ENCODE measurements at regions not wholly inside any gene's neighbourhood (a gene's known extent, or its start where the extent isn't known, plus 50 kb on each side); places are given as distances from the start of the nearest gene placed in this dataset.

DNA sequence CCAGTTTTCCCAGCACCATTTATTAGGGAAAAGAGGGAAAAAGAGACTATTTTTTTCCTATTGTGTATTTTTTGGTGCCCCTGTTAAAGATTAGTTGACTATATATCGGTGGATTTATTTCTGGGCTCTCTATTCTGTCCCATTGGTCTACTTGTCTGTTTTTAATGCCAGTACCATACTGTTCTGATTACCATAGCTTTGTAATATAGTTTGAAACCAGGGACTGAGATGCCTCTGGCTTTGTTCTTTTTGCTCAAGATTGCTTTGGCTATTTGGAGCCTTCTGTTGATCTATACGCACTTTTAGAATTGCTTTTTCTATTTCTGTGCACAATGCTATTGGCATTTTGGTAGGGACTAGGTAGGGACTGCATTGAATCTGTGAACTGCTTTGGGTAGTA, 151.7 kb downstream of the ADCYAP1 start:
- H3F3A ChIP-seq (replicated peaks; ENCODE audit: insufficient read depth): no peaks in the 10 kb centered on the region
- DNase-seq: no peak
- CTCF ChIA-PET: no interaction called here
- WGBS (ENCODE audit: low lambda C conversion rate): 4% methylated on average over 2 of the region's 2 CpGs
- no peaks in the 10 kb centered on the region for H3K4me1 ChIP-seq (ENCODE audit: control insufficient read depth in 1 of 2, insufficient read depth in 2 of 2, low read depth in 1 of 2, low read length in 1 of 2)
- no peak overlapping the region for H3K4me3 ChIP-seq (ENCODE audit: low read depth in 2 of 2, low read length in 1 of 2)
- no peaks in the 10 kb centered on the region for H3K36me3 ChIP-seq (replicated peaks in 1 of 2; ENCODE audit: control insufficient read depth in 1 of 2, insufficient read depth in 2 of 2, low read length in 1 of 2)
- H3K9me3 ChIP-seq: 0 out of 2 replicates have a peak, but pooled peaks cover 9% of the 10 kb centered on the region
- no peaks in the 10 kb centered on the region for H3K27me3 ChIP-seq (ENCODE audit: insufficient read depth)
- no peaks in the 10 kb centered on the region for H3K9me2 ChIP-seq
- TF ChIP-seq EZH2phosphoT487 (IDR thresholded peaks at IDR 0.05; ENCODE audit: borderline replicate concordance, low read depth): no peak
- TF ChIP-seq RXRA (IDR thresholded peaks at IDR 0.05; ENCODE audit: borderline replicate concordance, low read depth): no peak
- no peak for TF ChIP-seq PBX3 (IDR thresholded peaks at IDR 0.05)
- TF ChIP-seq POLR2AphosphoS5 (IDR thresholded peaks at IDR 0.05; ENCODE audit: low read depth, low read length): no peak
- no peak for TF ChIP-seq CHD2 (IDR thresholded peaks at IDR 0.05; ENCODE audit: low read length, partially characterized antibody)
- no peak for TF ChIP-seq GABPA (IDR thresholded peaks at IDR 0.05; ENCODE audit: low read depth)
- TF ChIP-seq, protein P1, sequence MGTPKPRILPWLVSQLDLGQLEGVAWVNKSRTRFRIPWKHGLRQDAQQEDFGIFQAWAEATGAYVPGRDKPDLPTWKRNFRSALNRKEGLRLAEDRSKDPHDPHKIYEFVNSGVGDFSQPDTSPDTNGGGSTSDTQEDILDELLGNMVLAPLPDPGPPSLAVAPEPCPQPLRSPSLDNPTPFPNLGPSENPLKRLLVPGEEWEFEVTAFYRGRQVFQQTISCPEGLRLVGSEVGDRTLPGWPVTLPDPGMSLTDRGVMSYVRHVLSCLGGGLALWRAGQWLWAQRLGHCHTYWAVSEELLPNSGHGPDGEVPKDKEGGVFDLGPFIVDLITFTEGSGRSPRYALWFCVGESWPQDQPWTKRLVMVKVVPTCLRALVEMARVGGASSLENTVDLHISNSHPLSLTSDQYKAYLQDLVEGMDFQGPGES (IDR thresholded peaks at IDR 0.05; ENCODE audit: low read depth, low read length): no peak
- TF ChIP-seq TEAD4 (IDR thresholded peaks at IDR 0.05; ENCODE audit: borderline replicate concordance, insufficient read depth): no peak
- TF ChIP-seq GATA2 (CRISPR knock-in tag; IDR thresholded peaks at IDR 0.05): no peak
- TF ChIP-seq USF2 (IDR thresholded peaks at IDR 0.05; ENCODE audit: borderline replicate concordance, low read depth, low read length): no peak
- no peak for TF ChIP-seq RFX5 (IDR thresholded peaks at IDR 0.05; ENCODE audit: low read length)
- TF ChIP-seq, protein P2, sequence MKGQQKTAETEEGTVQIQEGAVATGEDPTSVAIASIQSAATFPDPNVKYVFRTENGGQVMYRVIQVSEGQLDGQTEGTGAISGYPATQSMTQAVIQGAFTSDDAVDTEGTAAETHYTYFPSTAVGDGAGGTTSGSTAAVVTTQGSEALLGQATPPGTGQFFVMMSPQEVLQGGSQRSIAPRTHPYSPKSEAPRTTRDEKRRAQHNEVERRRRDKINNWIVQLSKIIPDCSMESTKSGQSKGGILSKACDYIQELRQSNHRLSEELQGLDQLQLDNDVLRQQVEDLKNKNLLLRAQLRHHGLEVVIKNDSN (IDR thresholded peaks at IDR 0.05; ENCODE audit: borderline replicate concordance, low read depth): no peak
- TF ChIP-seq NRF1 (IDR thresholded peaks at IDR 0.05; ENCODE audit: low read depth, low read length): no peak
- no peak for TF ChIP-seq FOXJ3 (CRISPR knock-in tag; IDR thresholded peaks at IDR 0.05)
- TF ChIP-seq, protein P3, sequence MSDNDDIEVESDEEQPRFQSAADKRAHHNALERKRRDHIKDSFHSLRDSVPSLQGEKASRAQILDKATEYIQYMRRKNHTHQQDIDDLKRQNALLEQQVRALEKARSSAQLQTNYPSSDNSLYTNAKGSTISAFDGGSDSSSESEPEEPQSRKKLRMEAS (IDR thresholded peaks at IDR 0.05; ENCODE audit: low read depth): no peak
- no peak overlapping the region for H2AFZ ChIP-seq (ENCODE audit: low read depth)
- H3K4me2 ChIP-seq: no peak overlapping the region
- POLR2A ChIA-PET: no interaction called here
- H4K20me1 ChIP-seq (ENCODE audit: insufficient read depth): no peaks in the 10 kb centered on the region
- H3K79me2 ChIP-seq (ENCODE audit: insufficient read depth): no peaks in the 10 kb centered on the region
- no peak overlapping the region for H3K9ac ChIP-seq
- H3K27ac ChIP-seq (ENCODE audit: low read depth in 2 of 2, low read length in 1 of 2): no peak overlapping the region

All from SK-N-SH (cell line).